ENCODE measurements at regions not wholly inside any gene's neighbourhood (a gene's known extent, or its start where the extent isn't known, plus 50 kb on each side); places are given as distances from the start of the nearest gene placed in this dataset.

DNA sequence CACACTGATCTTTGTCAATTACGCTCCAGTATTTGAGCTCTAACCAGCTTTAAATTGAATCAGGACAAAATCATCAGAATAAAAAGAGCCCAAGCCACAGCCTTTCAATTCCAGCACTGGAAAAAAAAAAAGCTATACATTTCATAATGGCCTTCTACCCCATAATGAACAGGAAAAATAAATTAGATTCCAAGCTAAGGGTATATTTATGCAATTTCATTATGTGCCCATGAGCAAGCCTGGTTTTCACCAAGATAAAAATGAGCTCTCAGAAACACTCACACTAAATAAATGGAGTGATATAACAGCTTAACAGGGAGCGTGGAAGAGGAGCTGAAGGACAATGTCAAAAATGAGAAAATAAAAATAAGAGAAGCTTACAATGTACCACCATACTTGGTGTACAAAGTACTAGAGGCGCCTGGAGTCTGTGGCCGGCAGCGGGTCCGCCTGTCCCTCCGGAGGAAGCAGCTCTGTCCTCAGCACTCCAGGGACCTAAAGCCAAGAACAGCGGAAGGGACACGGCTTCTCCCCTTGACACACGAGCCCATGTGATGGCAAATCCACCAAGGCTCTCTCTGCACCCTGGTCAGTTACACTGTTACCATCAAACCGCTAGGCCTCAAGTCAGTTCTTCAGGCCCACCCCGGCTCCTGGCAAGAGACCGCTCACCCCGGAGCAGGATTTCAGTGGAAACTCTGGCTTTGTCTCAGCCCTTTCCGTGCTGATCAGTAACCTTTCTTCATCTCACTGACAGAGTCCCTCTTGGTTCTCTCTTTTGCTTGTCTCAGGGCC, 69.6 kb downstream of the RBFOX3 start:
- TF ChIP-seq, protein P1, sequence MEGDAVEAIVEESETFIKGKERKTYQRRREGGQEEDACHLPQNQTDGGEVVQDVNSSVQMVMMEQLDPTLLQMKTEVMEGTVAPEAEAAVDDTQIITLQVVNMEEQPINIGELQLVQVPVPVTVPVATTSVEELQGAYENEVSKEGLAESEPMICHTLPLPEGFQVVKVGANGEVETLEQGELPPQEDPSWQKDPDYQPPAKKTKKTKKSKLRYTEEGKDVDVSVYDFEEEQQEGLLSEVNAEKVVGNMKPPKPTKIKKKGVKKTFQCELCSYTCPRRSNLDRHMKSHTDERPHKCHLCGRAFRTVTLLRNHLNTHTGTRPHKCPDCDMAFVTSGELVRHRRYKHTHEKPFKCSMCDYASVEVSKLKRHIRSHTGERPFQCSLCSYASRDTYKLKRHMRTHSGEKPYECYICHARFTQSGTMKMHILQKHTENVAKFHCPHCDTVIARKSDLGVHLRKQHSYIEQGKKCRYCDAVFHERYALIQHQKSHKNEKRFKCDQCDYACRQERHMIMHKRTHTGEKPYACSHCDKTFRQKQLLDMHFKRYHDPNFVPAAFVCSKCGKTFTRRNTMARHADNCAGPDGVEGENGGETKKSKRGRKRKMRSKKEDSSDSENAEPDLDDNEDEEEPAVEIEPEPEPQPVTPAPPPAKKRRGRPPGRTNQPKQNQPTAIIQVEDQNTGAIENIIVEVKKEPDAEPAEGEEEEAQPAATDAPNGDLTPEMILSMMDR (IDR thresholded peaks at IDR 0.05) = no peak
- no peak for TF ChIP-seq POLR2AphosphoS5 (IDR thresholded peaks at IDR 0.05)
- Histone ChIP-seq H3K9me3 (no peaks in the 10 kb centered on the region), H3K27me3 (peaks cover 0 to 28% of the 10 kb centered on the region in 2 donors), H3K4me1 (no peaks in the 10 kb centered on the region), H3K27ac (no peak overlapping the region), H3K4me3 (no peak overlapping the region), H3K36me3 (no peaks in the 10 kb centered on the region)
- intact Hi-C loops (cut with DNase I; ENCODE audit: low total_unique reads) = no loop called here
- DNase-seq (ENCODE audit: low spot score in 2 of 2) = no peak

DNA sequence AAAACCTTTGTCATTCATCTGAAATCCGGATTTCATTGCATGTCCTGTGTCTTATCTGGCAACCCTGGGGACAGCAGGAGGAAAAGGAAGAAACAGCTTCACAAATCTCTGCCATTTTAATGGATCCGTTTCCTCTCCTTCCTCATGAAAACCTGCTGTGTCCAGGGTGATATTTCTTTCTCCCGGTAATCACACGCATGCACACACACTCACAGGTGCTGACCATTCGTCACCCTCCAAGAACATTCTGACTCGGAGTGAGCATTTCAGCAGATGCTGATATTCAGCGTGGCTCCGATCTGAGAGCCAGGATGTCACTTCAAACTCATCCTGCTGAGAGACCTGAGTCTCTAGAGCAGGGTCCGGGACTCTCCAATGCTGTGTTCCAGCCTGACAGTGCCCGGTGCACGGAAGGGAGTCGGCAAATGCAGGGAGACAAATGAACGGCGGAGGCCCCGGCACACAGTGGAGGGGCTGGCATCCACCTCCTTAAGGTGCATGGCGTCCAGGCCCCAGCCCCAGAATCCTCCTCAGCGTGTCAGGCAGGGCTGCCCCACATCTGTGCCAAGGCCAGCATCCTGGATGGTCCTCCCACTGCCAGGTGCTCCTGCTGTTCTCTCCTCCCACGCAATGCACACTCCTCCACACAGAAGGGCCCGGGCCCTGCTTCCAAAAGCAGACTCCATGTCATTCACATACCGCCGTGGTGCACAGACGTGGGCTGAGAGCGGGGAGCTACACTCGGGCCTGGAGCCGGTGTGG, 70.7 kb downstream of the RBFOX3 start:
- Histone ChIP-seq H3K9me3 (no peaks in the 10 kb centered on the region), H3K27ac (no peak overlapping the region), H3K36me3 (no peaks in the 10 kb centered on the region), H3K27me3 (peaks cover 0 to 28% of the 10 kb centered on the region in 2 donors), H3K4me1 (no peaks in the 10 kb centered on the region), H3K4me3 (no peak overlapping the region)
- no peak for DNase-seq (ENCODE audit: low spot score in 2 of 2)
- TF ChIP-seq POLR2AphosphoS5 (IDR thresholded peaks at IDR 0.05) (no peak), POLR2A (IDR thresholded peaks at IDR 0.05) (no peak)
- TF ChIP-seq, protein P1 (IDR thresholded peaks at IDR 0.05) = no peak
- intact Hi-C loops (cut with DNase I; ENCODE audit: low total_unique reads) = no loop called here

DNA sequence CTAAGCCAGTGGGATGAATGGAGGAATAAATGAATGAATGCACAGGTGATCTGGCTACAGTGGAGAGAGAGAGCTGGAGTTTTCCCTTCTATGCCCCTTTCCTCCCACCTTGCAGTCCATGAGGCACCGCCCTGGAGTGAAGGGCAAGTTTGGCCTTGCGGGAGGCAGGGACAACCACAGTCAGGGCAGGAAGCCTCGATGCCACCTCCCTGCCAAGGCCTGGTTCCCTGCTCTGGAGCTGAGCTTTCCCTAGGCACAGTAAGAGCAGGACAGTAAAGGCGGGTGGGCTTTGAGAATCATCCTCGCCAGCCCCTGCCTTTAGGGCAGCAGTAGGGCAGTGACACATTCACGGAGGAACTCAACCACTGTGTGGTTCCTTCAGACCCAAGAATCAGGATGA, 72.6 kb downstream of the RBFOX3 start:
- Histone ChIP-seq H3K27me3 (peaks cover 0 to 29% of the 10 kb centered on the region in 2 donors), H3K27ac (no peak overlapping the region), H3K4me3 (no peak overlapping the region), H3K36me3 (no peaks in the 10 kb centered on the region), H3K4me1 (no peaks in the 10 kb centered on the region), H3K9me3 (no peaks in the 10 kb centered on the region)
- no peak for DNase-seq (ENCODE audit: low spot score in 2 of 2)
- intact Hi-C loops (cut with DNase I; ENCODE audit: low total_unique reads) = no loop called here
- no peak for TF ChIP-seq POLR2A (IDR thresholded peaks at IDR 0.05)
- TF ChIP-seq POLR2AphosphoS5 (IDR thresholded peaks at IDR 0.05) = no peak
- TF ChIP-seq, protein P1 (IDR thresholded peaks at IDR 0.05) = no peak

DNA sequence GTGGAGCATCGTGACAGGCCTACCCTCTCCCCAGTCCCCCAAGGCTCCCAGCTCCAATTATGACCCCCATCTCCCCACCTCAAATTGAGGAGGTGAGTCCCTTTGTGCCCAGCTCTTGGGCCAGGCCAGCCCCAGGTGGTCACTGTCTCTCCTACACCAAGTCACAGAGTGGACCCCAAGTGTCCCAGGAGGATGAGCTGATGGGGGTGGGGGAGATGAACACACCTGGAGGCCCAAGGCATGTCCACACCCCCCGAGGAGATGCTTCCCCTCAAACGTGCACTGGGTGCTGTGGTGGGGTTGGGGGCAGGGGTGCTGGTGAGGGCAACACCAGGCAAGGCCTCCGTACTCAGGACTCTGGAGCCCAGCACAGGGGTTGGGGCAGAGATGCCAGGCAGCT, 73.2 kb downstream of the RBFOX3 start:
- H3K36me3 ChIP-seq = no peaks in the 10 kb centered on the region
- H3K4me3 ChIP-seq = no peak overlapping the region
- TF ChIP-seq POLR2AphosphoS5 (IDR thresholded peaks at IDR 0.05) (no peak), POLR2A (IDR thresholded peaks at IDR 0.05) (no peak)
- TF ChIP-seq, protein P1 (IDR thresholded peaks at IDR 0.05) = no peak
- no peak for DNase-seq (ENCODE audit: low spot score in 2 of 2)
- peaks cover 0 to 32% of the 10 kb centered on the region in 2 donors for H3K27me3 ChIP-seq
- no peaks in the 10 kb centered on the region for H3K9me3 ChIP-seq
- no peak overlapping the region for H3K27ac ChIP-seq
- no peaks in the 10 kb centered on the region for H3K4me1 ChIP-seq
- intact Hi-C loops (cut with DNase I; ENCODE audit: low total_unique reads) = no loop called here

DNA sequence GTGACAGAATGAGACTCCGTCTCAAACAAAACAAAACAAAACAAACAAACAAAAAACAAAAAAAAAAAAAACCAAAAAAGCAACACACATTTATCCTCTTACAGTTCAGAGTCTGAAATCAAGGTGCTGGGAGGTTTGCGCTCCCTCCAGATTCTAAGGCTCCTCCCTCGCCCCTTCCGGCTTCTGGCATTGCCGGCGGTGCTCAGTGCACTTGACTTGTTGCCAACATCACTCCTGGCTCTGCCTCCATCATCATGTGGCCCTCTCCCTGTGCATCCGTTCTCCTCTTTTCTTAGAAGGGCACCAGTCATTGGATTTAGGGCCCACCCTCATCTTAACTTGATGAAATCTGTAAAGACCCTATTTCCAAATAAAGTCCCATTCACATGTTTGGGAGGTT, 73.8 kb downstream of the RBFOX3 start:
- no peaks in the 10 kb centered on the region for H3K9me3 ChIP-seq
- no peak overlapping the region for H3K4me3 ChIP-seq
- intact Hi-C loops (cut with DNase I; ENCODE audit: low total_unique reads) = no loop called here
- H3K27ac ChIP-seq = no peak overlapping the region
- no peaks in the 10 kb centered on the region for H3K4me1 ChIP-seq
- peaks cover 0 to 34% of the 10 kb centered on the region in 2 donors for H3K27me3 ChIP-seq
- no peaks in the 10 kb centered on the region for H3K36me3 ChIP-seq
- no peak for DNase-seq (ENCODE audit: low spot score in 2 of 2)
- TF ChIP-seq, protein P1 (IDR thresholded peaks at IDR 0.05) = no peak
- TF ChIP-seq POLR2AphosphoS5 (IDR thresholded peaks at IDR 0.05) (no peak), POLR2A (IDR thresholded peaks at IDR 0.05) (no peak)

Data from breast epithelium (tissue), 4 donors.